HEK293 (cell line): ENCODE measurements at regions not wholly inside any gene's neighbourhood (a gene's known extent, or its start where the extent isn't known, plus 50 kb on each side); places are given as distances from the start of the nearest gene placed in this dataset.

Experiments
- CTCF ChIA-PET: fragments of 350-600 bp; formaldehyde crosslinking; extraction: SDS; loops from one replicate; lab custom pipeline; 2021; ENCODE audit warnings: antibody characterized with exemption; lab: Yijun Ruan, JAX
- POLR2A ChIA-PET: fragments of 300-600 bp; formaldehyde crosslinking; extraction: SDS; loops from one replicate; lab custom pipeline; 2020; ENCODE audit warnings: antibody characterized with exemption, inconsistent platforms; lab: Yijun Ruan, JAX
- H3K27ac ChIP-seq: fragments of 200-500 bp; sonication (Bioruptor generic); 2 replicates; pipeline ENCODE4 v1.5.1; 2014; ENCODE audit warnings: low read depth, low read length, control low read depth, inconsistent platforms; ENCODE audit errors: extremely low read depth
- H3K36me3 ChIP-seq, 2 experiments: fragments of 200-500 bp in 1 of 2; sonication (Bioruptor generic) in 1 of 2; 1 replicate in 1 of 2; 2 replicates in 1 of 2; pipeline ENCODE4 v1.5.1; 2014 to 2017; ENCODE audit warnings: inconsistent platforms in 2 of 2, low read length in 2 of 2; ENCODE audit not compliant: control insufficient read depth in 2 of 2, insufficient read depth in 1 of 2
- H3K4me1 ChIP-seq: fragments of 200-500 bp; sonication (Bioruptor generic); 2 replicates; pipeline ENCODE4 v1.5.1; 2014; ENCODE audit warnings: mild to moderate bottlenecking, low read length, inconsistent platforms; ENCODE audit not compliant: control insufficient read depth, insufficient read depth
- H3K4me3 ChIP-seq: 2 replicates; pipeline ENCODE4 v1.5.1; 2011; ENCODE audit warnings: low read depth, mild to moderate bottlenecking, control low read depth, low read length, moderate library complexity
- H3K9me3 ChIP-seq: fragments of 200-500 bp; sonication (Bioruptor generic); 2 replicates; pipeline ENCODE4 v1.5.1; 2014; ENCODE audit warnings: low read depth, low read length, inconsistent platforms; ENCODE audit not compliant: control insufficient read depth, insufficient read depth
- GLI4 ChIP-seq: fragments of 450-650 bp; formaldehyde crosslinking; IDR thresholded peaks from 2 replicates; pipeline ENCODE4 v1.5.1; 2016; ENCODE audit warnings: missing biosample characterization, missing genetic modification characterization
- HOXC10 ChIP-seq: sonication (generic); formaldehyde crosslinking; IDR thresholded peaks from 2 replicates; pipeline ENCODE4 v1.8.1; 2023; ENCODE audit warnings: mild to moderate bottlenecking, missing genetic modification reagents
- KLF17 ChIP-seq: fragments of 450-650 bp; formaldehyde crosslinking; IDR thresholded peaks from 2 replicates; pipeline ENCODE4 v1.5.1; 2016; ENCODE audit warnings: missing biosample characterization, missing genetic modification characterization
- ZBTB11 ChIP-seq: fragments of 450-650 bp; formaldehyde crosslinking; conservative IDR thresholded peaks from 2 replicates; pipeline ENCODE4 v1.5.1; 2016; ENCODE audit warnings: low read depth, missing biosample characterization, missing genetic modification characterization
- ZBTB8A ChIP-seq: fragments of 450-650 bp; formaldehyde crosslinking; IDR thresholded peaks from 2 replicates; pipeline ENCODE4 v1.5.1; 2016; ENCODE audit warnings: missing biosample characterization, missing genetic modification characterization
- ZNF140 ChIP-seq: fragments of 450-650 bp; formaldehyde crosslinking; IDR thresholded peaks from 2 replicates; pipeline ENCODE4 v1.5.1; 2016; ENCODE audit warnings: missing biosample characterization, missing genetic modification characterization
- ZNF175 ChIP-seq: fragments of 450-650 bp; formaldehyde crosslinking; IDR thresholded peaks from 2 replicates; pipeline ENCODE4 v1.5.1; 2016; ENCODE audit warnings: missing biosample characterization, missing genetic modification characterization
- ZNF202 ChIP-seq: fragments of 450-650 bp; formaldehyde crosslinking; IDR thresholded peaks from 2 replicates; pipeline ENCODE4 v1.5.1; 2016; ENCODE audit warnings: missing biosample characterization, missing genetic modification characterization, borderline replicate concordance
- ZNF211 ChIP-seq: fragments of 450-650 bp; formaldehyde crosslinking; IDR thresholded peaks from 2 replicates; pipeline ENCODE4 v1.5.1; 2016; ENCODE audit warnings: low read depth, missing biosample characterization, missing genetic modification characterization
- ZNF239 ChIP-seq: fragments of 450-650 bp; formaldehyde crosslinking; IDR thresholded peaks from 2 replicates; pipeline ENCODE4 v1.5.1; 2016; ENCODE audit warnings: missing biosample characterization, missing genetic modification characterization
- ZNF394 ChIP-seq: fragments of 450-650 bp; formaldehyde crosslinking; IDR thresholded peaks from 2 replicates; pipeline ENCODE4 v1.5.1; 2016; ENCODE audit warnings: missing biosample characterization, missing genetic modification characterization, mild to moderate bottlenecking, moderate library complexity, borderline replicate concordance
- ZNF426 ChIP-seq: fragments of 450-650 bp; formaldehyde crosslinking; IDR thresholded peaks from 2 replicates; pipeline ENCODE4 v1.5.1; 2017; ENCODE audit warnings: missing biosample characterization, missing genetic modification characterization, mild to moderate bottlenecking, inconsistent platforms, moderate library complexity
- ZNF518A ChIP-seq: fragments of 450-650 bp; formaldehyde crosslinking; conservative IDR thresholded peaks from 2 replicates; pipeline ENCODE4 v1.5.1; 2016; ENCODE audit warnings: low read depth, missing biosample characterization, missing genetic modification characterization
- ZNF558 ChIP-seq: fragments of 450-650 bp; formaldehyde crosslinking; IDR thresholded peaks from 2 replicates; pipeline ENCODE4 v1.5.1; 2016; ENCODE audit warnings: missing biosample characterization, missing genetic modification characterization
- ZNF600 ChIP-seq: fragments of 450-650 bp; formaldehyde crosslinking; IDR thresholded peaks from 2 replicates; pipeline ENCODE4 v1.5.1; 2016; ENCODE audit warnings: missing biosample characterization, missing genetic modification characterization
- ZNF610 ChIP-seq: fragments of 450-650 bp; formaldehyde crosslinking; IDR thresholded peaks from 2 replicates; pipeline ENCODE4 v1.5.1; 2016; ENCODE audit warnings: missing biosample characterization, missing genetic modification characterization, borderline replicate concordance
- ZNF623 ChIP-seq: fragments of 450-650 bp; formaldehyde crosslinking; IDR thresholded peaks from 2 replicates; pipeline ENCODE4 v1.5.1; 2016; ENCODE audit warnings: missing biosample characterization, missing genetic modification characterization
- ZNF626 ChIP-seq: fragments of 450-650 bp; sonication (Bioruptor Pico); formaldehyde crosslinking; IDR thresholded peaks from 2 replicates; pipeline ENCODE4 v1.5.1; 2018; ENCODE audit warnings: missing biosample characterization, missing genetic modification characterization, inconsistent platforms
- ZNF654 ChIP-seq: fragments of 450-650 bp; formaldehyde crosslinking; IDR thresholded peaks from 2 replicates; pipeline ENCODE4 v1.5.1; 2016; ENCODE audit warnings: low read depth, missing biosample characterization, missing genetic modification characterization
- ZNF658 ChIP-seq: fragments of 450-650 bp; formaldehyde crosslinking; IDR thresholded peaks from 2 replicates; pipeline ENCODE4; 2016; ENCODE audit warnings: missing biosample characterization, missing genetic modification characterization
- ZNF664 ChIP-seq: fragments of 450-650 bp; formaldehyde crosslinking; IDR thresholded peaks from 2 replicates; pipeline ENCODE4 v1.5.1; 2016; ENCODE audit warnings: missing biosample characterization, missing genetic modification characterization
- ZNF677 ChIP-seq: fragments of 450-650 bp; IDR thresholded peaks from 2 replicates; pipeline ENCODE4 v1.5.0; 2018; ENCODE audit warnings: missing biosample characterization, mild to moderate bottlenecking, missing genetic modification characterization, moderate library complexity

GRCh38 chr5:25238720-25239119 is 593.9 kb upstream of the CDH10 start (continued):
- TF ChIP-seq ZBTB11 (tag by site-specific recombination) (peak; percentile 52), ZNF623 (peak; percentile 44), ZBTB8A (tag by site-specific recombination) (peak; percentile 61; the same call in 1 of the 2 replicates), ZNF140 (0 out of 2 replicates have a peak, but pooled peaks have one; percentile 39), ZNF426 (tag by site-specific recombination) (peak; percentile 57), ZNF518A (peak; percentile 58; the same call in 1 of the 2 replicates), ZNF394 (tag by site-specific recombination) (peak; percentile 73), ZNF654 (tag by site-specific recombination) (peak; percentile 22; the same call in 1 of the 2 replicates), ZNF202 (tag by site-specific recombination) (peak; percentile 62; the same call in 1 of the 2 replicates), ZNF664 (tag by site-specific recombination) (0 out of 2 replicates have a peak, but pooled peaks have one; percentile 13)

- Histone ChIP-seq H3K4me3 (no peak overlapping the region), H3K9me3 (no peaks in the 10 kb centered on the region), H3K4me1 (no peaks in the 10 kb centered on the region), H3K27ac (no peak overlapping the region), H3K36me3 (no peaks in the 10 kb centered on the region)
- POLR2A ChIA-PET: no interaction called here
- CTCF ChIA-PET: no interaction called here
- no peak for TF ChIP-seq ZNF175 (tag by site-specific recombination)
- TF ChIP-seq ZNF239 (tag by site-specific recombination): no peak
- no peak for TF ChIP-seq ZNF677
- no peak for TF ChIP-seq ZNF626 (tag by site-specific recombination)
- TF ChIP-seq ZNF558 (tag by site-specific recombination): no peak
- TF ChIP-seq ZNF600: no peak
- no peak for TF ChIP-seq ZNF658
- no peak for TF ChIP-seq HOXC10 (CRISPR knock-in tag)
- no peak for TF ChIP-seq ZNF211
- no peak for TF ChIP-seq KLF17 (tag by site-specific recombination)
- TF ChIP-seq GLI4: no peak
- no peak for TF ChIP-seq ZNF610 (tag by site-specific recombination)
Measured at GRCh38 chr5:25224316-25224982, 579.7 kb upstream of the CDH10 start.
